ENCODE measurements at regions not wholly inside any gene's neighbourhood (a gene's known extent, or its start where the extent isn't known, plus 50 kb on each side); places are given as distances from the start of the nearest gene placed in this dataset.

GRCh38 chr2:173427887-173428668 is 73.4 kb downstream of the CDCA7 start:
- TF ChIP-seq, protein P1, sequence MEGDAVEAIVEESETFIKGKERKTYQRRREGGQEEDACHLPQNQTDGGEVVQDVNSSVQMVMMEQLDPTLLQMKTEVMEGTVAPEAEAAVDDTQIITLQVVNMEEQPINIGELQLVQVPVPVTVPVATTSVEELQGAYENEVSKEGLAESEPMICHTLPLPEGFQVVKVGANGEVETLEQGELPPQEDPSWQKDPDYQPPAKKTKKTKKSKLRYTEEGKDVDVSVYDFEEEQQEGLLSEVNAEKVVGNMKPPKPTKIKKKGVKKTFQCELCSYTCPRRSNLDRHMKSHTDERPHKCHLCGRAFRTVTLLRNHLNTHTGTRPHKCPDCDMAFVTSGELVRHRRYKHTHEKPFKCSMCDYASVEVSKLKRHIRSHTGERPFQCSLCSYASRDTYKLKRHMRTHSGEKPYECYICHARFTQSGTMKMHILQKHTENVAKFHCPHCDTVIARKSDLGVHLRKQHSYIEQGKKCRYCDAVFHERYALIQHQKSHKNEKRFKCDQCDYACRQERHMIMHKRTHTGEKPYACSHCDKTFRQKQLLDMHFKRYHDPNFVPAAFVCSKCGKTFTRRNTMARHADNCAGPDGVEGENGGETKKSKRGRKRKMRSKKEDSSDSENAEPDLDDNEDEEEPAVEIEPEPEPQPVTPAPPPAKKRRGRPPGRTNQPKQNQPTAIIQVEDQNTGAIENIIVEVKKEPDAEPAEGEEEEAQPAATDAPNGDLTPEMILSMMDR (IDR thresholded peaks at IDR 0.05; ENCODE audit: poor library complexity, severe bottlenecking), result no peak
- TF ChIP-seq RAD21 (conservative IDR thresholded peaks at IDR 0.05) (no peak), POLR2AphosphoS5 (IDR thresholded peaks at IDR 0.05) (no peak), EP300 (conservative IDR thresholded peaks at IDR 0.05; ENCODE audit: poor library complexity, severe bottlenecking) (no peak), SMC3 (conservative IDR thresholded peaks at IDR 0.05; ENCODE audit: poor library complexity) (no peak)

Data from neural cell (in vitro differentiated cells).